Fibroblast of the conjunctiva (primary cell): ENCODE measurements at regions not wholly inside any gene's neighbourhood (a gene's known extent, or its start where the extent isn't known, plus 50 kb on each side); places are given as distances from the start of the nearest gene placed in this dataset.
"Not testable (repeated sequence)": the region's sequence is repeated elsewhere in the genome, so short reads cannot be mapped to it uniquely, and the experiment has no call there.

Experiments
- DNase-seq: peaks from one replicate; pipeline ENCODE4 v3.0.0-alpha.2; 2010; ENCODE audit warnings: low read depth

- peak; percentile 91 for DNase-seq
These were observed 588.7 kb upstream of the CBLB start for GRCh38 chr3:106457281-106458180.

GRCh38 chr3:106458952-106459351, 590.1 kb upstream of the CBLB start:
- DNase-seq: no peak

GRCh38 chr3:106466881-106467280, 598.1 kb upstream of the CBLB start:
- no peak for DNase-seq

GRCh38 chr3:106473576-106474475, 605.0 kb upstream of the CBLB start:
- DNase-seq: no peak

- DNase-seq: no peak
These were observed 613.6 kb upstream of the CBLB start for GRCh38 chr3:106482451-106482850.

GRCh38 chr3:106485217-106485616, 616.4 kb upstream of the CBLB start:
- DNase-seq: peak; percentile 0

- DNase-seq: no peak
These were observed 617.0 kb upstream of the CBLB start for GRCh38 chr3:106485802-106486201.

- not testable (repeated sequence) for DNase-seq
These were observed 618.3 kb upstream of the CBLB start for GRCh38 chr3:106486945-106487639.

- DNase-seq: no peak
These were observed 619.5 kb upstream of the CBLB start for GRCh38 chr3:106488331-106488730.

- no peak for DNase-seq
These were observed 623.0 kb upstream of the CBLB start for GRCh38 chr3:106491796-106492195.

GRCh38 chr3:106508331-106508893, 639.6 kb upstream of the CBLB start:
- no peak for DNase-seq

GRCh38 chr3:106510206-106510605, 641.4 kb upstream of the CBLB start:
- no peak for DNase-seq

GRCh38 chr3:106512846-106513245, 644.0 kb upstream of the CBLB start:
- DNase-seq: no peak

- DNase-seq: no peak
These were observed 645.6 kb upstream of the CBLB start for GRCh38 chr3:106514431-106514830.

- DNase-seq: no peak
These were observed 649.7 kb upstream of the CBLB start for GRCh38 chr3:106518516-106518915.

- no peak for DNase-seq
These were observed 653.6 kb upstream of the CBLB start for GRCh38 chr3:106522397-106522796.

GRCh38 chr3:106528932-106529331, 660.1 kb upstream of the CBLB start:
- DNase-seq: no peak

- DNase-seq: no peak
These were observed 660.9 kb upstream of the CBLB start for GRCh38 chr3:106529738-106530137.

- DNase-seq: no peak
These were observed 661.6 kb upstream of the CBLB start for GRCh38 chr3:106530367-106530766.

- not testable (repeated sequence) for DNase-seq
These were observed 663.0 kb upstream of the CBLB start for GRCh38 chr3:106531771-106532329.

GRCh38 chr3:106533093-106533787, 664.4 kb upstream of the CBLB start:
- DNase-seq: no peak
